ENCODE measurements at regions not wholly inside any gene's neighbourhood (a gene's known extent, or its start where the extent isn't known, plus 50 kb on each side); places are given as distances from the start of the nearest gene placed in this dataset.

DNA sequence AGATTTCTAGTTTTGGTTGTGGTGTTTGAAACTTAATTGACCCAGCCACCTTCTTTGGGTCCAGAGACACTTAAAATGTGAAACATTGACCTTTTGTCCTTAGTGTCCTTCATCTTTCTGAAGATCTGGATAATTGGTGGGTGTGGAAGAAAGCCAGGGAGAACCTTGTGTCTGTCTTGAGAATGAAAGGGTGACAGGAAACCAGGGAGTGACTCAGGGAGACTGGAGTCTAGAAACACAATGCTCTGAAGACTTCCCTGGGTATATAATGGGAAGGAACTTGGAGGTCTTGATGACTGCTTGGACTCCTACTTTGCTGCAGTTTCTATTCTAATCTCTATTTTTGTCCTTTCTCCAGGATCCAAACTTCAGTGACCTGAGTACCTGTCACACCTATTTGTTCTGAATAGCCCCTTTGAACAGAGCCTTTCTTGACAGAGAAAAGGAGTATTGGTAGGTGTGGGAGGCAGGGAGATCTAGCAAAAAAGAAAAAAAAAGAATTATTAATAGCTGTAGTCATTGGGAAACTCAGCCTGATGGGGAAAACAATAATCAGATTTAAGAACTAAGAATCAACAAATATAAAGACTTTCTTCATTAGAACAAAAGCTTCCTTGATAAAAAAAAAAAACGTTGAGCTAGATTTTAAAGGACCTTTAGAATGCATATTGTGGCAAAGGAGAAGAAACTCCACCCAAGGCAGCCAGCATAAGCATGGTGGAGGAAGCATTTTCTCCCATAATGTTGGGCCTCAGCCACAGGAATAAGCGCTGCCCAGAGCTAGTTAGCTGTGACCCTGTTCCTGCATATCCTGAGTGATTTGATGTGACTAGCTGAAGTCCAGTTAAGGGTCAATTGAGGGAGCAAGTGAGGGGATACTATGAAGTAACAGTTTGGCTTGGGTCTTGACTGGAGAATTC lies 77.9 kb upstream of the HOXC13 start:
- WGBS (ENCODE audit: insufficient coverage, low coverage, low lambda C conversion rate, missing lambda C conversion rate), result 31% methylated on average over 1 of the region's 2 CpGs
- ATAC-seq (no peak), DNase-seq (no peak)
- H3K36me3 ChIP-seq, result no peaks in the 10 kb centered on the region
- no peaks in the 10 kb centered on the region for H3K27me3 ChIP-seq
- no peak overlapping the region for H3K4me3 ChIP-seq
- H3K4me1 ChIP-seq, result no peaks in the 10 kb centered on the region
- TF ChIP-seq CTCF (IDR thresholded peaks at IDR 0.05) (no peak), POLR2A (IDR thresholded peaks at IDR 0.05) (no peak)
- H3K9me3 ChIP-seq, result no peaks in the 10 kb centered on the region
- intact Hi-C loops (cut with DNase I), result no loop called here
- H3K27ac ChIP-seq, result no peak overlapping the region

- H3K27ac ChIP-seq, result no peak overlapping the region
- intact Hi-C loops (cut with DNase I), result no loop called here
- ATAC-seq (no peak), DNase-seq (no peak)
- H3K36me3 ChIP-seq, result no peaks in the 10 kb centered on the region
- H3K9me3 ChIP-seq, result no peaks in the 10 kb centered on the region
- no peaks in the 10 kb centered on the region for H3K4me1 ChIP-seq
- H3K4me3 ChIP-seq, result no peak overlapping the region
- 29% methylated on average over 2 of the region's 3 CpGs for WGBS (ENCODE audit: insufficient coverage, low coverage, low lambda C conversion rate, missing lambda C conversion rate)
- H3K27me3 ChIP-seq, result no peaks in the 10 kb centered on the region
- TF ChIP-seq POLR2A (IDR thresholded peaks at IDR 0.05) (no peak), CTCF (IDR thresholded peaks at IDR 0.05) (no peak)
Observed at GRCh38 chr12:53862206-53862605, 76.4 kb upstream of the HOXC13 start.

DNA sequence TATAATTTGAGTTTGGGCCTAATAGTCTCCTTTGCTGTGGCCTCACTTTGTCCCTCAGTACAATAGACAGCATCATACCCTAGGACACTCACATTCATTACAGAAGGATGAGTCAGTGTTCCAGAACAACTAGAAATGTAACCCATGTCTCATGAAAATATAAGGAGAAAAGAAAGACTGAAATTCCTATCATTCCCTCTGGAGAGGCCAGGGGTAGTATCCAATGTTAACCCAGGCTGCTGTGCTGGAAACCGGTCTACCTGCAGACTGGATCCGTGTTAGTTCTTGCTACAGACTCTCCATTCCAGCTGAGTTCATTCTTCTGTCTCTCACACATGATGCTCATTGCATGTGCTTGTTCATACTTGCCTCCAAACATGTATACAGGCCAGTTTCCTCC lies 75.8 kb upstream of the HOXC13 start:
- DNase-seq (no peak), ATAC-seq (no peak)
- Histone ChIP-seq H3K4me3 (no peak overlapping the region), H3K4me1 (no peaks in the 10 kb centered on the region), H3K36me3 (no peaks in the 10 kb centered on the region), H3K27me3 (no peaks in the 10 kb centered on the region), H3K9me3 (no peaks in the 10 kb centered on the region), H3K27ac (no peak overlapping the region)
- WGBS (ENCODE audit: insufficient coverage, low coverage, low lambda C conversion rate, missing lambda C conversion rate), result 89% methylated on average over 2 of the region's 2 CpGs
- TF ChIP-seq POLR2A (IDR thresholded peaks at IDR 0.05), result no peak
- intact Hi-C loops (cut with DNase I), result no loop called here

DNA sequence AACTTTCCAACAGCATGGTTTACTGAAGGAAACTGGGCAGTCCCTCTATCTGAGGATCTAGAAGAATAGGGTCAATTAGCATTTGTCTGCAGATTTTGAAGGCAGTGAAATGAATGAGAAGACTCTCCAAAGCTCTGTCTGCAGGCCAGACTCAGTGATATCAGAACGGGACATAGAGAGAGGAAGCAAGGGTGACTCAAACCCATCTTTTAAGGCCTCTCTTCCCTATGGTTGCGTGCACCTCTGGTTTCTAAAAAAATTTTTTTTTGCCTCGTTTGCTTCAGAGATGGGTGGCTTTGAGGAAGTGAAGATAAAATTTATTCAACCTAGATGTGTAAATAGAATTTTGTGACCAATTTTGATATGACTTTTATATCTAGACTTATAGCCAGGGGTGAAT lies 71.9 kb upstream of the HOXC13 start:
- ATAC-seq (no peak), DNase-seq (no peak)
- TF ChIP-seq POLR2A (IDR thresholded peaks at IDR 0.05), result no peak
- TF ChIP-seq CTCF (IDR thresholded peaks at IDR 0.05), result no peak
- WGBS (ENCODE audit: insufficient coverage, low coverage, low lambda C conversion rate, missing lambda C conversion rate), result 64% methylated on average over 3 of the region's 3 CpGs
- Histone ChIP-seq H3K4me3 (no peak overlapping the region), H3K27me3 (no peaks in the 10 kb centered on the region), H3K9me3 (no peaks in the 10 kb centered on the region), H3K27ac (no peak overlapping the region), H3K36me3 (no peaks in the 10 kb centered on the region), H3K4me1 (no peaks in the 10 kb centered on the region)
- intact Hi-C loops (cut with DNase I), result no loop called here

DNA sequence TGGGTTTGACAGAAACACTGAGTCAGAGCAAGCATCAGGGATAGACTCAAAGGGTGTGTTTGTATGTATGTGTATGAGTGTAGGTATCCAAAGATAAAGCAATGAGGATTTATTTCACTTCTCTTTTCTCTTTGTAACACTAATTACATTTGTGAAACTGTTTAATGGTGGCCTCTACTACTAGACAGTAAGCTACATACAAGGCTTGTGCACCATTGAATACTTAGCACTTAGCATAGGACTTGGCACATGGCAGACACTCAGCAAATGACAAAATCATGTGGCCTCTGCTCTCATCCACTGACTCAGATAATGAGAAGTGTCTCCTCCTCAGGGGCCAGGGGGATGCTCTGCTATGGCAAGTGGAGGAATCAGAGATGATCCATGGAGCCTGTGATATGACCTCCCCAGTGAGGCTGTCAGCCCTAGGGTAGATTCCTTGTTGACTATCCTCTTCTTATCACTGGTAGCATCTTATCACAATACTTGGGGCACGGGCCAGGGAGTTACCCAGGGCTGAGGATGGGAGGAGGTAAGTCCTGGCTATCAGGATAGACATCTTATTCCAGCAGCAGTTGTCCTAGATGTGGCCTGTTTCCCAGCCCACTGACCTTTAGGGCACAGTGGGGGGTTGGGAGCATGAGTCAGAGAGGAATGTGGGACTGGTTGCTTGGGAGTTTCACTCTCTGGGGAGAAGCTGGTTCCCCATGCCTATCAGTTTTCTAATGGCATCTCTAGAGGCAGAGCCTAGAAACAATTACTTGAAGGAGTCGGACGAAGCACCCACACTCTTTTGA lies 71.2 kb upstream of the HOXC13 start:
- Histone ChIP-seq H3K4me3 (no peak overlapping the region), H3K9me3 (no peaks in the 10 kb centered on the region), H3K36me3 (no peaks in the 10 kb centered on the region), H3K27ac (no peak overlapping the region), H3K27me3 (no peaks in the 10 kb centered on the region), H3K4me1 (no peaks in the 10 kb centered on the region)
- WGBS (ENCODE audit: insufficient coverage, low coverage, low lambda C conversion rate, missing lambda C conversion rate), result 9% methylated on average over 3 of the region's 3 CpGs
- DNase-seq, result no peak
- intact Hi-C loops (cut with DNase I), result no loop called here
- ATAC-seq, result peak in 1 of 4 donors; percentile 70
- TF ChIP-seq CTCF (IDR thresholded peaks at IDR 0.05) (no peak), POLR2A (IDR thresholded peaks at IDR 0.05) (no peak)

Data from right lobe of liver (tissue), 6 donors.